Superior temporal gyrus (tissue), 1 donor: ENCODE measurements at regions not wholly inside any gene's neighbourhood (a gene's known extent, or its start where the extent isn't known, plus 50 kb on each side); places are given as distances from the start of the nearest gene placed in this dataset.

ENCODE experiments used
- DNase-seq: peaks from one replicate; pipeline ENCODE4 v3.0.0-alpha.2; 2016; ENCODE audit errors: extremely low spot score

DNA sequence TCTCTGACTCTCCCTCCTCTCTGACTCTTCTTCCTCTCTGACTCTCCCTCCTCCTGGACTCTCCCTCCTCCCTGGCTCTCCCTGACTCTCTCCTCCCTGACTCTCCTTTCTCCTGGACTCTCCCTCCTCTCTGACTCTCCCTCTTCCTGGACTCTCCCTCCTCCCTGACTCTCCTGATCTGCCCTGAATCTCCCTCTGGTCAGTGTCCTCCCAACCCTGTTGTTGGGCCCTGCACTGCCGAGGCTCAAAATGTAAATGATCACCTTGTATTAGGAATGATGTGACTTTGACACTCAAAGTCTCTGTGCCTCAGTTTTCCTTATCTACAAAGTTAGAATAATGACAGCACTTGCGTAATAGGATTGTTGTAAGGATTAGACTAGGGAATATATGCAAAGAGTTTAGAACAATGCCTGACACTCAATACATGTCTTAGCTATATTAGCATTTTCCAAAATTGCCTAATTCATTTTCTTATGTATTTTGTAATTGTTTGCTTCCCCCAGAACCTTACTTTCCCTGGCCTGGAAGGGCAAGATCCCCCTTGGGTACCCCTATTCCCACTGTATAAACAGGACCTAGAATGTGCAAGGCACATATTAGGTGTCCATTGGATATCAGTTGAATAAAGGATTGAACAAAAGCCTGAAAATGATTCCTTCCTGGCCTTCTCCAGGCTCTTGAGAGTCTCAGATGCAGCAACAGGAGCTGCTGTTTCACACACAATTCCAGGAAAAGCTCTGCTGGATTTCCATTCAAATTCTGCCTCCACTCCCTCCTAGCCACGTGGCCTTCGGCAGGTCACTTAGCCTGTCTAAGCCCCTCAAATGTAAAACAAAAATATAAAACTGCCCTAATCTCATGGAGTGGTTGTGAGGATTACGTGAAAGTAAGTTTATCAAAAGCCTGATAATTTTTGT lies 170.1 kb downstream of the INHBB start:
- DNase-seq, result no peak

DNA sequence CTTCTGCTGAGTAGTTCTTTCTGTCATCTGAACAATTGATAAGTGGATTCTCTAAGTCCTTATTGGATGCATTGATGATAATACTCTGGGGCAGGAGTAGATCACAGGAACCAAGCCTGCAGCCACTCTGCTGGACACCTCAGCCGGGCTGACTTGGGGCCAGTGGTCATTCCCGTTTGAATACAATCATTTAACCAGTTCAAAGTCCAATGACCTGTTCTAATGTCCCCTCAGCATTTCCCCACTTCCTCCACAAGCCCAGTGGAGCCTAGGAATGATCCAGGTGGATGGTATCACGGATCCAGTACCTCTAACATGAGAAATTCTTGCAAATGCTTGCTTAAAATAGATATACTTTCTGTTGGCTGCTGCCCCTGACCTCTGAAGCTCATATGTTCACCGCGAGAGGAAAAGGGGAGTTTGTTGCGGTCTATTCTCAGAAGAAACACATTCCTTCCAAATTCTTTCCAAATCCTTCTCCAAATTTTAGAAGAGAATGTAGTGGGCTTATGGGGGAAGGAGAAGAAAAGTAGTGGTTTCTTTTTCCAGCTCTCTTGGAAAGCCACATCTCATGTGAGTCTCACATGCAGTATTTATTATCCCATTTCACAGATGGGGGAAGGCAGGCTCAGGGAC lies 170.9 kb downstream of the INHBB start:
- no peak for DNase-seq

DNA sequence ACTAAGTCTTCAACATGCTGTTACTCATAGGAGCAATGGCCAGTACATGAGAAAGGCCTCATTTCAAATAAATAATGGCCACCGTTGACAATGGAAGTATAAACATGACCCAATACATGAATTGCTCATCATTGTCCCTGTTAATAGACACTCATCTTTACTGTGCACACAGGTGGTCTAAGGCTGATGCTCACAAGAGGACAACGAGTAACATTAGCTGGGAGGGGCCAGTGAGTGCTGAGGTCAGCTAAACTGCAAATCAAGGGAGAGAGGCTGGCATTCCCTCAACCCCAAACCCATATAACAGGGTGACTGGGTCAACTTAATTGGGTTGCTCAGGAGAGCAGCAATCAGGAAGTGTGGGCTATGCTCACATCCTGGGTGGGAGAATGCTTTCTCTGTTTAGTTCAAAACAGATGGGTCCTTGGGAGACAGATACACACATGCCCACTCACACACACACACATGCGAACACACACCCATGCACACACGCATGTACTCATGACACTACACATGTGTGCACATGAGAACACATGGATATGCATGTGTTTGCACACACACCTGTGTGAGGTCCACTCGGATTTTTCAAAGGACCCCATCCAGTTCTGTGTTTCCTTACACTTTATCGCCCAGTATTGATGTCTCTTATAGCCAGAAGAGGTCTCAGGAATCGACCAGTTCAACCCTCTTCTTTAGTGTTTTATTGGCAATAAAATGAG lies 172.0 kb downstream of the INHBB start:
- DNase-seq, result no peak

DNA sequence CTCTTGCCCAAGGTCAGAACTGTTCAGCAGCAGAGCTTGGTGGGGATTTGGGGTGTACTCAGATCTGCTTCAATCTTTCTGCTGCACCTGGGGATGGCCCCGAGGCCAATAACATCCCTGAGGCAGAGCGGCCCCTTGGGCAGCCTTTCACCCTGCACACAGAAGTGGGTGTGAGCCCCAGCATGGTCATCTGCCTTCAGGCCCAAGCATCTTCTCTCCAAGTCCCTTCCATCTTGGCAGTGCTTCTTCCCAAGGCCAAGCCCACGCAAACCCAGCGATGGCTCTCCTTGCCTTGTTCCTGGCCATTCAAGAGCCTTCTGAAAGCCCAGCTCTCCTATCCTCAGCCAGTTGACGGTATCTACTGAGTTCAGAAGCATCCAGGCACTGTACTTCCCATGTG lies 172.9 kb downstream of the INHBB start:
- no peak for DNase-seq

DNA sequence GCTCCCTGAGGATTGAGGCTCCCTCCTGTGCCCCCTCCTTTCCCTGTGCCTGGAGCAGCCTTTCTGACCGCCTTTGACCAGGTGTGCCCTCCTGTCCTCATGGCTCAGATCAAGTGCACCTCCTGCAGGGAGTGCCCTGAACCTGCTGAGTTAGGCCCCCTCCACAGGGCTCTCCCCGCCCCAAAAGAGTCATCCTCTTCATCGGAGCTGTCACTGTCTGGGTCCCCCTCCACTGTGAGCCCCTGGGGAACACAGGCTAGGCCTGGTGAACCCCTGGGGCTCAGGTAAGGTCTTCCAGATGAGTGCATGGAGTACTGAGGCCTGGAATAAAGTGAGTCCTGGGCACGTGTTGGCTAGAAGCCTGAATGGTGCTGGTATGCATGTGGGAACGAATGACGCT lies 173.5 kb downstream of the INHBB start:
- DNase-seq, result no peak

DNA sequence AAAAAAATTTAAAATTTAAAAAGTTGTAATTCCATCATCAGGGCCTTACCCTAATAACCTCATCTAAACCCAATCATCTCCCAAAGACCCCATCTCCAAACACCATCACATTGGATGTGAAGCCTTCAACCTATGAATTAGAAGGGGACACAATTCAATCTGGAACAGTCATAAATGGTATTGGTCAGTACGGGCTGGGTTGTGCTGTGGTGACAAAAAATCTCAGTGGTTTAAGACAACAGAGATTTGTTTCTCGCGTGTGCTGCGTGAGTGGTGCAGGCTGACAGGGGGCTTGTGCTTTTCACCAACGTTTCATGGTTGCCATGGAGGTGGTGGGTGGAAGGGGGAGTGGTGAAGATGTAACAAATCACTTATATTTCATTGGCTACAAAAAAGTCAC lies 174.5 kb downstream of the INHBB start:
- DNase-seq, result no peak

DNA sequence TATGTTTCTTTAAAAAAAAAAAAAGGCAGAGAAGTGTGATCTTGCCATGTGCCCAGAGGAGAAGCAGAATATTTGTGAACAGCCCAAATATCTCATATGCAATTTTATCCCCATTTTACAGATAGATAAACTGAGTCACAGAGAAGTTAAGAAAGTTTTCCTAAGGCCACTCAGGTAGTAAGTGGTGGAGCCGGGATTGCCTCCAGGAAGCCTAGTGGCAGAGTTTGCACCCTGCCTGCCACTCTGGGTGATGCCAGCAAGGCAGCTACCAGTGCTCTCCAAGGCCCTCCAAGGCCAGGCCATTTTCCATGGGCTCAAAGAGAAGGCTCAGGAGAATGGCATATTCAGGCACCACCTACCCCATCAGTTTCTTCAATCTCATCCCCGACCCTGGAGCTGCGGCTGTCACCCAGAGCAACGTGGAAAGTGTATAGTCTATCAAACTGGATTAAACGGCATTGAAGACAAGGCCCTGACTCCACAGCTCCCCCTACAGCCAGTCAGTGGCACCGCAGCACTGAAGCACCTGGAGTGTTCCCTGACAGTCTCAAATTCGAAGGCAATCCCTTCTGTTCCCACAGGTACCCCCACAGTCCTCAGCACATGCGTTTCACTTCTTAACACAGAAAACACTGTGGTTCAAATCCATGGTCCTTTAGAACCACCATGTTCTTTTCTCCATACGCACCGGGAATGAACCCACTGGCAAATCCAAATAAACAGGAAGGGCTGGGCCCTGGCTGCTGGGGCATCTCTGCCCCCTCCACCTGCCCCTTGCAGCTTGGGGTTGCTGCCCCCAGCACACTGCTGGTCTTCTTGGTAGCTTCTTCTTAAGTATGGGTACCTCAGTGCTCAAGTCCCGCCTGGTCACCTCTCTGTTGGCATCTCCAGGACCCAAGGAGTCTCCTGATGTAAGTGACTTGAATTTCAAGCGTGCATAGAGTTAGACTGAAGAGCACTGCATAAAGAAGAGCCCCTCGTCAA lies 175.3 kb downstream of the INHBB start:
- peak; percentile 47 for DNase-seq

DNA sequence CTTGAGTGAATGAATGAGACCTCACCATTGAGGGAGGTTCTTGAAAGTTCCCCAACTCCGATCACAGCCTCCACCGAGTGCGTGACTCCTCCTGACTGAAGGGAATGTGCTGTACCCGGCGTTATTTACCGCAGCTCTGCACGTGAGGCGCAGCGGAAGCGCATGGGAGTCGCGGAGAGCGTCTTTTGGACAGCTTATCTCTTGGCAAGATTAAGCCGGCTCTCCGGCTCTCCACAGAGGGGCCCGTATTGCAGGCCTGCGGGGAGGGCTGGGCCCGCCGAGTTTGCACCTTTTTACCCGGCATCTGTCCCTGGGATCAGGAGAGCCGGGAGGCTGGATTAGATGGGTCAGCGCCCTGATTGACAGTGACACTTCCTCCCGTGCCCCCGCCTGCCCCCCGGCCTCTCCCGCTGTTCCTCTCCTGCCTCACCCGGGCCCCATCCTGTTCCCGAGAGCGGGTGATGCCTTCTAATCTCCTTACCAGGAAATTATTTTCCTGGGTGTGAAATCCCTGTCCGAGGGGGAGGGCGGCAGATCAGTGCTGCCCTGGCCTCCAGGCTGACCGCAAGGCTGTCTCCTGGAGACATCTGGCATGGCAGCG lies 176.3 kb downstream of the INHBB start:
- DNase-seq, result no peak

DNA sequence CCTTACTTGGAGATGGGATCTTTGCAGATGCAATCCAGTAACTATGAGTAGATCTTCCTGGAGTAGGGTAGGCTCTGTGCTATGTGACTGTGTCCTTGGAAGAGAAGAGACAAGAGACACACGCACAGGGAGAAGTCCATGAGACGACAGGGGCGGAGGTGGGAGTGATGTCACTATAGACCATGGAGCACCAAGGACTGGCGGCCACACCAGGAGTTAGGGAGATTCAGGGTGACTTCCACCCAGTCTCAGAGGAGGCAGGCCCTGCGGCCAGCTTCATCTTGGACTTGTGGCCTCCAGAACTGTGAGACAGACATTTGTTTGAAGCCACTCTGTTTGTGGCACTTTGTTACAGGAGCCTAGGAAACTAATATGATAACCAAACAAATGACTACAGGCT lies 177.8 kb downstream of the INHBB start:
- no peak for DNase-seq

DNA sequence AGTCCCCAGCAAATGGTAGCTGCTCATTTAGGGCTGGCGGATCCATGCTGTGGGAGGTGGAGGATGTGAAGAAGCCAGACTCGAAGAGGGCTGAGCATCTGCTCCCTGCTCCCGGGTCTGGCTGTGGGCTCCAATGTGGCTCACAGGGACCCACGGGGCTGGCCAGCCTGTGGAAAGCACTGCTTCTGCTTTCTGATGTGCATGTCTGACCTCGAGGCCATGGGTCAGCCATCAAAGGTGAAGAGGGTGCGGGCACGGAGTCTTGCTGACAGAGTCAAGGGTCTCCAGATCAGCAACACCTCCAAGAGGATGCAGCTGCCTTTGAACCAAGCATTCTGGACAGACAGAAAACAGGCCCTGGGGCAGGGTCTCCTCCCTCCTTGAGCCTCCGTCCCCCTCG lies 178.2 kb downstream of the INHBB start:
- DNase-seq, result no peak

DNA sequence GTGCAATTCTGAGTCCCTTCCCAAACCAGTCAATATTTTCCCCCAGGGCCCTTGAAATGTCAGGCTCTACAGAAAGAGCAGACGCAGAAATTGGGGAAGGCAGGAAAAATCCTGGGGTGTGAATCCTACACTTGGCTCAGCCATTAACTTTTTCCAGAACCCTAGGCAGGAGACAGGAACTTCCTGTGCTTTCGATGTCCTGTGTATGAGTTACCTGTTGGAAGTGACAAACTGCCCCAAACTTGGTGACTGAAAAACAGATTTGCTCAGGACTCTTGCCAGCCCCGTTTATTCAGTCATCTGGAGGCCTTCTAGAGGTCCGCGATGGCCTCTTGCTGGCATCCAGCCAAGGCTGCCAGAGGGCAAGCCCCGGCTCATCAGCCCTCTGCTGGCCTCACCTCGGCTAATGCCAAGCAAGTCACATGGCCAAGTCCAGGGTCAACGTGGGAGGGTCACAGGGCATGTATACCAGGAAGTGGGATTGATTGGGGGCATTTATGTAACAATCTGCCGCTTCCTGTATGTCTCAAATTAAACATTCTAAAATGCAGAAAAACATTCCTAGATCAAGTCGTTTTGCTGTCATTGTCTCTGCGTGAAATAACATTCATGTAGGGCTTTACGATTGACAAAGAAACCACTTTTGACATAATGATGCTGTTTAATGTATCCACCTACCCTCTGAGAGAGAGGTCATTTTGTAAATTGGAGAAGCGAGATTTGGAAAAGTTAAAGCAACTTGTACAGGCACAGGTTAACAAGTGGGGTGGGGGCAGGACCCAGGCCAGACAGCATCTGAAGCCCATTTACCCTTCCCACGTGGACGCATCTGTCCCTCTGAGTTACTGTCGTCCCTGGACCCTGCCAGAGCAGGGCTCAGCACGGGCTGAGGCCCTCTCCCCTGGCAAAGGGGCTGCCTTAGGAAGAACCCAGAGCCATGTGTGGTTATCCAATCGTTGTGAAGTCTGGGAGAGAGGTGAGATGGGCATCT lies 179.4 kb downstream of the INHBB start:
- DNase-seq, result no peak

DNA sequence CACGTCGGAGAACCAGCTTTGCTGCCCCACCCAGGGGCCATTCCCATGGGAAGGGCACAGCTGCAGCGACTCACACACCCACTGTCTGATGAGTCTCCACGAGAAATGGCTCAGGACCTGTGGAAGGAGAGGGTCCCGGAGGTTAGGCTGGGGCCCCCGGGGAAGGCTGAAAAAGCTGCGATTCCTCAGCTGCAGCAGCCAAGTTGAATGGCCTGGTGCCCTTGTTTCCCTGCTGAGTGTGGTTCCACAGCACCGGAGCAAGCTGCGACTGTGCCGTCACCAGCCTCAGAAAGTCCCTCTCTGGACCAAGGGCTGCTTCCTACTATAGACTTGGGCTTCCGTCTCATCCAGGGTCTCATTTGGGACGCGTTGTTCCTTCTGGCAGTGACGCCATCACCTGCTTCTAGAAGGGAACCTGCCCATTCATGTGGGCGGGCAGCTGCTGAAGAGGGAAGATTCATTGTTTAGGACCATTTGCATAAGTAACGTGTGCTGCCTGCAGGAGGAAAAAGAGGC lies 180.2 kb downstream of the INHBB start:
- no peak for DNase-seq

DNA sequence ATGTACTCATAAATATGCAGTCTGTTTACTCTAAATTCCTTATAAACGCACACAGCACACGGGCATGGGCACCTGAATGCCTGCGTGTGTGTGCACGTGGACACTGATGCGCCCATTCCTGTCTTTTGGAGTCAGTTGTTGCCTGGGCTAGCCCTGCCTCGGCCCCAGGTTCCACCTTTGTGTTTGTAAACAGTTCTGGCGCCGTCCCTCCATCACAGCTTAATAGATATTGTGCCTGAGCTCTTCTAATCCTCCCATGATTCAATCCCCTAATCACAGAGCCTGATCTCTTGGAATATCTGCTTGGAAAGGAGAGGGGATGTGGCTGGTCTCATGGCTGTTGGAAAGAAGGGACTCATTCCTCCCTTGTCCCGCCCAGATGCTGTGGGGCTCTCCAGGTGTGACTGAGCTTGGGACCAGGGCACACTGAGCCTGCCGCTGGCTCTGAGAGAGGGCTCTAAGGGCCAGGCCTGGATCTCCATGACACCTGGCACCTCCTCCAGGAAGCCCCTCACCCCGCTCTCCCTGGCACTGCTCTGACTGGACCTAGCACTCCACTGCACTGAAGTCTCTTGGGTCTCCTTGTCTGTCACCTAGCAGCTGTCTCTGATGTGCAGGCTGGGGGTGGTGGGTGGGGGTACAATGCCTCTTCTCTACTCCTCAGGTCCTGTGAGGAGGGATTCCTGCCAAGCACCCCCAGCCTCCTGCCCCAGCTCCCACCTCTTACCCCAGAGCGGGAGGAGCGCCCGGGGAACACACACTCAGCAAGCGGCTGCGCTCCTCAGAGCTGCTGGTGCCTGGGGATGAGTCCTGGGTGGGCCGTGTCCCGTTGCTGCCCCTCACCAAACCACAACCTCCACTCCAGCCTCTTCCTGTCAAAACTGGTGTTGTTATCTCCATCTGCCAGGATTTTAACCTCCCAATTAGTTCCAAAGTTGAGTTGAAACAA lies 181.3 kb downstream of the INHBB start:
- DNase-seq, result no peak

DNA sequence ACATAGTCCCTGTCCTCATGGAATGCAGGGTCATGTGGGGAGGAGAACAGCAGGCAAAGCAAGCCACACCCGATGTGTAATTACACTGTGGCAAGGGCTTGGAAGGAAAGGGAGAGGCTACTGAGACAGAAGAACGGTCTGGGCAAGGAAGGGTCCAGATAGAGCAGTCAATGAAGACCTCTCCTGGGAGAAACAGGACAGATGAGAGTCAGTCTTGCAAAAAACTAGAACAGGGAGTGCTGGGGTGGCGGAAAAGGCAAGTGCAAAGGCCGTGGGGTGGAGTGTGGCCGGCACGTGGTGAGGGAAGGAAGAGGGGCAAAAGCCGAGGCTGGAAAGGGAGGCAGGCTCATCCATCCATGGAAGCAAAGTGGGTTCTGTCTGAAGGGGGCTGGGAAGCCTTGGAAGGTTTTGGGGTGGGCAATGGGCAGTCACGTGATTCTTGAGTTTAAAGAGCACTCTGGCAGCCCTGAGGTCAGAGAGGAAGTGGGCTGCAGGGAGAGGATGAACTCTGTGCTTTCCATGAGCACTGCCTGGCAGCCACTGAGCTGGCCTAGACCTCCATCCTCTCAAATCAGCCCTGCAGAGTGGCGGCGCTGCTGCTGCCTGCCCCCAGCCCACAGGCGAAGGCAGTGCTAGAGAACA lies 182.2 kb downstream of the INHBB start:
- no peak for DNase-seq

DNA sequence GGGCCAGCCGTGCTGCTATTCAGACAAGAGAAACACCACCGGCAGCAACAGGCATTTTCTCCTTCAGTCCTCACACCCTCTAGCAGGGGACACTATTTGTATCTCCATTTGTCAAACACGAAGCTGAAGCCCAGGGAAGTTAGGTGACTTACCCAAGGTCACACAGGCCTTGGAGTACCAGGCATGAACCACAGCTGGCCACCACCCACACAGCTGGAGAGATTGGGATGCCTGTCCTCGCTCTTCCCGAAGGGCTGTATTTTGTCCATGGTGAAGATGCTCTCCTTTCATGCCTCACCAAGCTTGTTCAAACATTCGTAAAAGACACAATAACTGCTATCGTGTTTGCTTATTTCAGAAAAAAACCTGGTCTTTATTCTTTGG lies 182.7 kb downstream of the INHBB start:
- no peak for DNase-seq

DNA sequence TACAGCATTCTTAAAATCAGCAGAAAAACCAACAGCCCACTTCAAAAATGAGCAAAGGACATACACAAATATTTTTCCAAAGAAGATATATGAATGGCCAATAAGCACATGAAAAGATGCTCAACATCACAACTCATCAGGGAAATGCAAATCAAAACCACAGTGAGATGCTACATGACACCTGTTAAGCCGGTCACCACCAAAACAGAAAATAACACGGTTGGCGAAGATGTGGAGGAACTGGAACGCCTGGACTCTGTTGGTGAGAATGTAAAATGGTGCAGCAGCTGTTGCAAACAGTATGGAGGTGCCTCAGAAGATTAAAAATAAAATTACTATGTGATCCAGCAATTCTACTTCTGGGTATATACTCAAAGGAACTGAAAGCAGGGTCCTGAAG lies 184.8 kb downstream of the INHBB start:
- no peak for DNase-seq

DNA sequence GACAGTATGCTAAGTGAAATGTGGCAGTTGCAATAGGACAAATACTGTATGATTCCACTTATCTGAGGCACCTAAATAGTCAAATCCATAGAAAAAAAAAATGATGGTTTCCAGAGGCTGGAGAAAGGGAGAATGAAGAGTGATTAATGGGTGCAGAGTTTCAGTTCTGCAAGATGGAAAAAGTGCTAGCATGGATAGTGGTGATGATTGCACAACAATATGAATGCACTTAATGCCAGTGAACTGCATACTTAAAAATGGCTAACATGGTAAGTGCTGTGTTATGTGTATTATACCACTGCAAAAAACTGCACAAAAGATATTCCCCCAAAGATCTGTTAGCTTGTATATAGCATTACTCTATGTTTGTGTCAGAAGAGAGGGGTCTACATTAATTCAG lies 185.4 kb downstream of the INHBB start:
- no peak for DNase-seq
